CD4-positive, alpha-beta T cell treated with Interleukin-15 for 4 hours (primary cell): ENCODE measurements at regions not wholly inside any gene's neighbourhood (a gene's known extent, or its start where the extent isn't known, plus 50 kb on each side); places are given as distances from the start of the nearest gene placed in this dataset.
"Not testable (repeated sequence)": the region's sequence is repeated elsewhere in the genome, so short reads cannot be mapped to it uniquely, and the experiment has no call there.

Experiments used
- DNase-seq: peaks from one replicate; pipeline ENCODE4 v3.0.0-alpha.2; 2020; ENCODE audit warnings: low spot score

- no peak for DNase-seq
Observed at GRCh38 chr1:199220031-199220430, 581.2 kb downstream of the PTPRC start.

DNA sequence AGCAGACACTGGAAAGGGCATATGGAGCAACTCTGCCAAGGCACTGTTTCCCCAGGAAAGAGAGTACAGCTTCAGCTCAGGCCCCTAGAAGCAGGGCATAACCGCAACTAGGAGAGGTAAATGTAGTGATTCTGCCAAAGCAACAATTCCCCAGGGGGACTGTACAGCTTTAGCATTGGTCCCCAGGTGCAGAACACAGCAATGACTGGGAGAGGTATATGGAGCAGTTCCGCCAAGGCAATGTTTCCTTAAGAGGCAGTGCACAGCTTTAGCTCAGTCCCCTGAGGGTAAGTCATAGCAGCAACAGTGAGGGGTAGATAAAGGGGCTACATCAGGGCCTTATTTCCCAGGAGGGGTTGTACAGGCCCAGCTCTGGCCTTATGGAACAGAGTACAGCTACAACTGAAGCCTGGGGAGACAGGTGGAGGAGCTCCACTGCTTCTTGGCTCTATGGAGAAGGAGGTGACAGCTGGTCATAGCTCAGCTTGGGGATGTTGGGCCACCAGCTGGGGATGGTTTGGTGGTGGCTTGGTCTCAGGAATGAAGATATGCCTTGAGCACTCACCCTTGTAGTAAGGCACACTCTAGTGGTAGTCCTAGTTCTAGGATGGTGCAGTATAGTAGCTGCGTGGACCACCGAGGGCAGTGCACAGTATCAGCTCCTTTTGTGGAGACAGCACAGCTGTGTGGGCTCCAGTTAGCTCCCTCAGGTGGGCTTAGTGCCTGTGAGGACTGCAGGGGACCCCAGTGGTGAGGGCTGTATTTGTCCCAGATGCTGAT is 582.7 kb downstream of the PTPRC start:
- DNase-seq: no peak

- DNase-seq: no peak
Observed at GRCh38 chr1:199223936-199224335, 585.1 kb downstream of the PTPRC start.

DNA sequence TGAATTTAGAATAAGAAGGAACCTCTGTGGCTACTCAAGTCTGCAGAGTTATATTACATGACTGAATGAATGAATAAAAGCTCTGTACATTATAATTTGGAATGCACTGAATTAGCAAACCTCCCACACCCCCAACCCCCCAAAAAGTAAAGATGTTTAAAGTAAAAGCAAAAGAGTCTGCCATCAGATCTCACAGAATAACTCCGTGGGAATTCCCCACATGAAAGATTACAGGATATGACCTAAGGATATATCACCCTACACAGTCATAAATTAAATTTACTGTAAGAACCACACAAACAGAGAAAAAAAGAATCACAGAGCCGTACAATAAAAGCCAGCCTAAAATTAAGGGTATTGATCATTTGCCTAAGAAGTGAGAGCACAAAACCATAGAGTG is 587.3 kb downstream of the PTPRC start:
- DNase-seq: peak; percentile 36

- DNase-seq: no peak
Observed at GRCh38 chr1:199242147-199242546, 603.3 kb downstream of the PTPRC start.

DNA sequence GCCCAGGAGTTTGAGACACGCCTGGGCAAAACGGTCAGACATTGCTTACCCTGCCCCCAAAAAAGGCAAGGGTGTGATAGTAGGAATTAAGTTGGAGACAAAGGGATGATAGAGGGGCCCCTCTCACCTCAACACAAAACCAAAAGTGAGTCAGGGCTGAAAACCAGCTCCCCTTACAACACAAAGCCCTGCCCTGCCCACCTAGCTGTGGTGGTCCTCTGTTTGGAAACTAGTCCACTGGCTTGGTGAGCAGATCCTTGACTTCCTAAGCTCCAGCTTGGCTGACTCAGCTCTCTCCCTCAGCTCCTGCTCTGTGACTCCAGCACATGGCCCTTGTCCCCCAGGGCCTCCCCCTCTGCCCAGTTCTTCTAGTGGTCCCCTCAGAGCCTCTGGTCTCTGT is 603.8 kb downstream of the PTPRC start:
- no peak for DNase-seq

GRCh38 chr1:199243423-199244061 is 604.7 kb downstream of the PTPRC start:
- DNase-seq: peak; percentile 67

DNA sequence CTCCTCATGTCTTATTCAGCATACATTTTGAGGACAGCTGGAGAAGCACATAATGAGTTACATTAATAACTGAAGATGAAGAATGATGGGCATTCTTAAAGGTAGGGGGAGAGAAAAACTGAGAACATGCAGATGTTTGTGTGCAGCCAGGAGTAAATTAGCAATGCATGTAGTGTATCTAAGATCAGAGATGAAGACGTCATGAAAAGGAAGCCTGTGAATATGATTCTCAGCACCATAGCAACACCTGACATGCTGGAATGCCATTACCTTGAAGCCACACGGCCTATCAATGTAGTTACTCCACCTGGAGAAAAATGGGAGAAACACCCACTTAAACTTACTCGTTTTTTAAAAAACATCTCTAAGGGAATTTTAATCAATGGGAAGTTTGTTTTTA is 607.1 kb downstream of the PTPRC start:
- DNase-seq: no peak

GRCh38 chr1:199246716-199247115 is 607.9 kb downstream of the PTPRC start:
- DNase-seq: no peak

DNA sequence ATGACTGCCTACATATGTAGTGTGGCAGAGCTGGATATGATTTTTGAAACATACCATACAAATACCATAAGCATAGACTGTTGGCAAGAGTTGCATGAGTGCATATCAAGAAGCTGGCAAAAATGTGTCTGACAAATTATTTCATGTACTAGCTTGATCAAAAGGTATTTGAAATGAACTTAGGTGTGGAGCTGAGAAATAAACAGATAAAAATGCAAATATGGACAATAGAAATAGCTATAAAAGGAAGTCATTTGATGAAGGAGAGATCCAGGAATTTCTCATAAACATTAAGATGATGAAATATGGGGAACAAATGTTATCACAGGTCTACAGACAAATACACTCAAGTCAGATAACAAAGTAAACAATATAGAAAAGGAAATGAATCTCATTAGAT is 609.1 kb downstream of the PTPRC start:
- no peak for DNase-seq

DNA sequence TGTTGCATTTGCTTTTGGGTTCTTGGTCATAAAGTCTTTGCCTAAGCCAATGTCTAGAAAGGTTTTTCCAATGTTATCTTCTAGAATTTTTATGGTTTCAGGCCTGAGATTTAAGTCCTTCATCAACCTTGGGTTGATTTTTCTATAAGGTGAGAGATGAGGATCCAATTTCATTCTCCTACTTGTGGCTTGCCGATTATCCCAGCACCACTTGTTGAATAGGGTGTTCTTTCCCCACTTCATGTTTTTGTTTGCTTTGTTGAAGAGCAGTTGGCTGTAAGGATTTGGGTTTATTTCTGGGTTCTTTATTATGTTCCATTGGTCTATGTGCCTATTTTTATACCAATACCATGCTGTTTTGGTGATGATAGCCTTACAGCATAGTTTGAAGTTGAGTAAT is 615.2 kb downstream of the PTPRC start:
- DNase-seq: not testable (repeated sequence)

- no peak for DNase-seq
Observed at GRCh38 chr1:199261328-199261727, 622.5 kb downstream of the PTPRC start.

DNA sequence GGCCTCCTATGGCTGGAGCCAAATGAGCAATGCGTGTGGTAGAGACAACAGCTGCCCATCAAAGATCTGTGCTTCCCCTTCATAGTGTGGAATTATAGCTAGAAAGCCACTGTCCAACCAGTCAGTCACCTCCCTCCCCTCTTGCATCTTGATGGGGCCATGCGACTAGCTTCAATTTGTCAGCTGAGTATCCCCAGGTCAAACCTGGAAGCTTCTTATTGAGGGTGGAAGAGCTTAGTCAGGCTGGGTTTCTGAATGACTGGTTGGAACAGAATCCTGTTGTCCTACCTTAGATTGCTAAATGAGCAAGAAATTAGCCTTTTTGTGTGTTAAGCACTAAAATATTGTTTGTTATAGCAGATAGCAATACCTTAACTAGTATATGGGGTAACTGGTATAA is 625.4 kb downstream of the PTPRC start:
- DNase-seq: no peak

GRCh38 chr1:199264911-199265310 is 626.1 kb downstream of the PTPRC start:
- DNase-seq: no peak

DNA sequence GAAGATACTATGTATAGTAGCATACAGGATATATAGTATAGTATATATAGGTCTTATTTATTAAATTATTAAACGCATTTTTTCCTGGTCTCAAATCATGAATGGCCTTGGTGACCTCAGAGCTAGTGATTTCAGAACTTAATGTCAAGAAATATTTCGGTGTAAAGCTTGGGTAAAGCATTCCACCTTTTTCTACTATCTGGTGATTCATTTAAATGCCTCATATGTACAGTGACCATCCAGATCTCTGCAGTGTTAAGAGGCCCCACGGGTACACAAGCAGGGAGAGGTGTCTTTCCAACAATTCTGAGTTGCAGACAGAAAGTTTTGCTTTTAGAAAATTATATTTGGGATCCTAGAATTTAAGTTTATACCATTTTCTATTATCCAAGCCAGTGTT is 626.5 kb downstream of the PTPRC start:
- DNase-seq: no peak

DNA sequence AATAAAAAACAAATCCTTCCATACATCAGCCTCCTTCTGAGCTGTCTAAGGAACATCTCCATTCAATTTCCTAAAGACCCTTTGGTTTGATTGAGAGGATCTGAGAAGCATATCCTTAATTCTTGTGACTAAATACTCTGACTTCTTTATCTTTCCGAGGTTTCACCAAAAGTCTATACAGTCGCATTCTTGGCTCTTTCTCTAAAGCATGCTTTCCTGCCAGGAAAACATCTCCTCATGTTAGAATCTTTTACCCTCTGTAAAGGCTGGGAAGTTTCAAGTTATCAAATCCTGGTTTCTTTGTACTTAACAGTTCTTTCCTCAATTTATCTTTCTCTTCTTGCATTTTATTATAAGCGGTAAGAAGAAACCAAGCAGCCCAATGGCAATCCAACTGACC is 630.4 kb downstream of the PTPRC start:
- DNase-seq: no peak

DNA sequence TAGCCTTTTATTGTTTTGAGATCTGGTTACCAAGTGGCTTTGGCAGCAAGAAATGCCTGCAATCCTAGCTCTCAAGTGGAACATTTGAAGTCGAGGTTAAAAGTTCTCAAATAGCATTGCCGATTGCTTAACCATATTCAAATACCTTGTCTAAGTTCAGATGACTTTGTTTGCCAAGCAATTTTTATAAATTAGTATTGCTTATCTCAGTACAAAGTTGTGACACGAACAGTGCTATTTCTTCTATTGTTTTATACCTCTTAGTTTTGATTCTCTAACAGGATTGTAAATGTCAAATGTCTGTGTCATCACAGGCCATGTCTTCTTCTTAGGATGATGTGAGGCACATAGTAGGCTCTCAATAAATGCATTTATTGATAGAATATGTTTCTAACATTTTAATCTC is 633.3 kb downstream of the PTPRC start:
- DNase-seq: no peak

- DNase-seq: no peak
Observed at GRCh38 chr1:199272628-199273086, 633.8 kb downstream of the PTPRC start.

DNA sequence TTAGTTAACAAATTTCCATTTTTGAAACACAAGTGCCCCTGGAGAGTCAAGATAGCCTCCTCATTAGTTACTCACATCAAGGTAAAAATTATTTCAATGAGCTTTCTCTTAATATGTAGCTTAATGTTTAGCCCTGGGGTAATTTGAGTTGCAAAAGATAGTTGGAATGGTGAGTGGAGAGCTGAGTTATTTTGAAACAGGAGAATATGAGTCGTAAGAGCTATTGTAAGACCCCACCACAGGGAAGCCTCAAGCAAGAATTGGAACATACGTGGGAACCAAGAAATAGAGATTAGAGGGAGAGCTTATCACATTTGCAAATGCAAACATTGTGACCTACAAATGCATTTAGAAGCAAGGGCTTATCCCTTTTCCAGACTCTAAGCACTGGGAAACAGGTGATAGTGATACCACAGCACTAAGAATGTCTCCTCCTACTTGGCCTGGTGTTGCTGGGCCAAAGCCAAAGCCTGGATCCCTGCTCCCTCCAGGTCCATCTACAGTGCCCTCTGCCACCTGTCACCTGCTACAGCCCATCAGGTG is 635.1 kb downstream of the PTPRC start:
- DNase-seq: no peak

- no peak for DNase-seq
Observed at GRCh38 chr1:199279067-199279466, 640.2 kb downstream of the PTPRC start.

DNA sequence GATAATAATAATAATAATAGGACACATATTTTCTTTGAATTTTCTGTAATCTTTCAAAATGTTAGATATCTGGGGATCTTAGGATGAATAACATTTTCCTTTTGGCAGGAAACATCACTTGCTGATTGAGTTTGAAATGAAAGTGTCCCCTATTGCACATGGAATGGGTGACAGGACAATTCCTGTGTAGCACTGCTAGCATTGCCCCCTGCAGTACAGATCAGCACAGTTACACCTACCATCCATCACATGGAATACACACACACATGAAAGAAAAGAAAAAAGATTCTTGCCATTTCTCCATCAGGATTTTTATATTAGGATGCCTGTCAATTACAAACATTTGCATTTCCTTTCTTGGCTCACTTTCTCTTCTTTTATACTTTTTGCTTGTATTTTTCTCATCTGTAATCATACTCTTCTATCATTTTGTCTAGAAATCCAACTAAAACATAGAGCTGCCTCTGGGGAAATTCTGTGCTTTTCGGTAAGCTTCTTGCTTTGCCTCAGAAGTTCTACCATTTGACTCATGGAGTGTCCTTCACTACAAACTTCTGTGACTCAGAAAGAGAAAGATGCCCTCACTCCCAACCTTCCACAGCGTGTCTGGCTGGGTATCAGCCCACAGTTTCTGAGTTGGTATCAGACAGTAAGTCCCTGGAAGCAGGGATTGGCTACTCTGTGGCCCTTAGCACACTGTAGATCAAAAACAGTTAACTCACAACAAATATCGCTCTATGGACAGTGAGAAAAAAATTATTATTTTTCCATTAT is 641.2 kb downstream of the PTPRC start:
- no peak for DNase-seq

- DNase-seq: no peak
Observed at GRCh38 chr1:199282751-199283305, 644.0 kb downstream of the PTPRC start.
